GM18951 (cell line): ENCODE measurements at regions not wholly inside any gene's neighbourhood (a gene's known extent, or its start where the extent isn't known, plus 50 kb on each side); places are given as distances from the start of the nearest gene placed in this dataset.

Experiments
- POLR2A ChIP-seq: IDR thresholded peaks from 4 replicates; pipeline ENCODE4 v1.6.1; 2011; ENCODE audit warnings: mild to moderate bottlenecking; ENCODE audit not compliant: insufficient read length, insufficient read depth; ENCODE audit errors: extremely low read depth
- in situ Hi-C: fragments of 300-500 bp; cut with MboI; formaldehyde crosslinking; loops from one replicate; pipeline ENCODE4 v1.12.0; 2022; ENCODE audit warnings: low sequenced_read_pairs, mixed read lengths, inconsistent platforms; ENCODE audit not compliant: unreplicated experiment

- no peak for TF ChIP-seq POLR2A
- in situ Hi-C loops: no loop called here
Measured at GRCh38 chr9:13369431-13369830, 89.9 kb upstream of the MPDZ start.

GRCh38 chr9:13367784-13368183 lies 88.3 kb upstream of the MPDZ start:
- no peak for TF ChIP-seq POLR2A
- in situ Hi-C loops: no loop called here

- in situ Hi-C loops: no loop called here
- TF ChIP-seq POLR2A: no peak
Measured at GRCh38 chr9:13364271-13365000, 84.9 kb upstream of the MPDZ start.

- no peak for TF ChIP-seq POLR2A
- in situ Hi-C loops: no loop called here
Measured at GRCh38 chr9:13361076-13361475, 81.6 kb upstream of the MPDZ start.

GRCh38 chr9:13360188-13360587 lies 80.7 kb upstream of the MPDZ start:
- in situ Hi-C loops: no loop called here
- no peak for TF ChIP-seq POLR2A

- no peak for TF ChIP-seq POLR2A
- in situ Hi-C loops: no loop called here
Measured at GRCh38 chr9:13358128-13358527, 78.6 kb upstream of the MPDZ start.

- TF ChIP-seq POLR2A: no peak
- in situ Hi-C loops: no loop called here
Measured at GRCh38 chr9:13354733-13355132, 75.2 kb upstream of the MPDZ start.

GRCh38 chr9:13352451-13352979 lies 73.0 kb upstream of the MPDZ start:
- in situ Hi-C loops: no loop called here
- TF ChIP-seq POLR2A: no peak

- no peak for TF ChIP-seq POLR2A
- in situ Hi-C loops: no loop called here
Measured at GRCh38 chr9:13351778-13352386, 72.4 kb upstream of the MPDZ start.

GRCh38 chr9:13332571-13332970 lies 53.1 kb upstream of the MPDZ start:
- TF ChIP-seq POLR2A: no peak
- in situ Hi-C loops: no loop called here

- in situ Hi-C loops: no loop called here
- TF ChIP-seq POLR2A: no peak
Measured at GRCh38 chr9:13331320-13331719, 51.8 kb upstream of the MPDZ start.

GRCh38 chr9:13330396-13331004 lies 51.0 kb upstream of the MPDZ start:
- in situ Hi-C loops: no loop called here
- TF ChIP-seq POLR2A: no peak
